Upper lobe of right lung (tissue), 1 donor: ENCODE measurements at regions not wholly inside any gene's neighbourhood (a gene's known extent, or its start where the extent isn't known, plus 50 kb on each side); places are given as distances from the start of the nearest gene placed in this dataset.

Experiments used
- ATAC-seq: fragments of 200-7000 bp; cut with Tn5 transposase; one replicate; pipeline ENCODE4 v1.9.1; 2020; ENCODE audit warnings: mild to moderate bottlenecking, moderate library complexity
- DNase-seq: peaks from one replicate; pipeline ENCODE4 v3.0.0-alpha.2; 2020
- H3K27ac ChIP-seq: fragments of 200-600 bp; one replicate; pipeline ENCODE4 v1.8.0; 2022
- H3K27me3 ChIP-seq: fragments of 200-600 bp; one replicate; pipeline ENCODE4 v1.8.0; 2022; ENCODE audit warnings: mild to moderate bottlenecking
- H3K36me3 ChIP-seq: fragments of 200-600 bp; one replicate; pipeline ENCODE4 v1.8.0; 2022
- H3K4me1 ChIP-seq: fragments of 200-600 bp; one replicate; pipeline ENCODE4 v1.8.0; 2022
- H3K4me3 ChIP-seq: fragments of 200-600 bp; one replicate; pipeline ENCODE4 v1.8.0; 2022; ENCODE audit warnings: mild to moderate bottlenecking
- H3K9me3 ChIP-seq: fragments of 200-600 bp; one replicate; pipeline ENCODE4 v1.8.0; 2022
- intact Hi-C: fragments of 100-400 bp; cut with DNase I; formaldehyde crosslinking; loops from one replicate; pipeline ENCODE4 v1.11.0; 2022
- TF ChIP-seq, protein P1 (sequence below): fragments of 200-600 bp; IDR thresholded peaks from one replicate; pipeline ENCODE4 v1.8.0; 2022; ENCODE audit warnings: antibody characterized with exemption
- donor health status: DM: no; HTN: yes; CAD: no; lungs with severe emphysema.

DNA sequence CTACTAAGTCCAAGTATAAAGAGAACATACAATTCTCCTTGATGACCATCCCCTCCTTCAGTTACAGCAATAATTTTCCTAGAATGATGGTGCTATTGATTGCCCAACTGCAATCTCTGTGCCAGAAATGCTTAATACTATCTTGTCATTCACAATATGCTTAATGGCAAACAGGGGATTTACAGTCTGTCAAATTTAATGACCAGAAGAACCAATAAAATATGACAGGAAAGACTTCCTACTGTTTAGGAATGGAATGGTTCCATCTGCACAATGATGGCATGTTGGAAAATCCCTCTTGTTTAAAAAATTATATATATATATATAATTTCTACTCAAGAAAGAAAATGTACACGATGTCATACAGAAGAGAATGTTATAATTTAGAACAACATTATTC, 623.2 kb downstream of the CCER1 start:
- H3K9me3 ChIP-seq: no peaks in the 10 kb centered on the region
- H3K4me3 ChIP-seq: no peak overlapping the region
- no peak overlapping the region for H3K27ac ChIP-seq
- no peaks in the 10 kb centered on the region for H3K27me3 ChIP-seq
- H3K36me3 ChIP-seq: no peaks in the 10 kb centered on the region
- DNase-seq (no peak), ATAC-seq (no peak)
- TF ChIP-seq, protein P1, sequence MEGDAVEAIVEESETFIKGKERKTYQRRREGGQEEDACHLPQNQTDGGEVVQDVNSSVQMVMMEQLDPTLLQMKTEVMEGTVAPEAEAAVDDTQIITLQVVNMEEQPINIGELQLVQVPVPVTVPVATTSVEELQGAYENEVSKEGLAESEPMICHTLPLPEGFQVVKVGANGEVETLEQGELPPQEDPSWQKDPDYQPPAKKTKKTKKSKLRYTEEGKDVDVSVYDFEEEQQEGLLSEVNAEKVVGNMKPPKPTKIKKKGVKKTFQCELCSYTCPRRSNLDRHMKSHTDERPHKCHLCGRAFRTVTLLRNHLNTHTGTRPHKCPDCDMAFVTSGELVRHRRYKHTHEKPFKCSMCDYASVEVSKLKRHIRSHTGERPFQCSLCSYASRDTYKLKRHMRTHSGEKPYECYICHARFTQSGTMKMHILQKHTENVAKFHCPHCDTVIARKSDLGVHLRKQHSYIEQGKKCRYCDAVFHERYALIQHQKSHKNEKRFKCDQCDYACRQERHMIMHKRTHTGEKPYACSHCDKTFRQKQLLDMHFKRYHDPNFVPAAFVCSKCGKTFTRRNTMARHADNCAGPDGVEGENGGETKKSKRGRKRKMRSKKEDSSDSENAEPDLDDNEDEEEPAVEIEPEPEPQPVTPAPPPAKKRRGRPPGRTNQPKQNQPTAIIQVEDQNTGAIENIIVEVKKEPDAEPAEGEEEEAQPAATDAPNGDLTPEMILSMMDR: no peak
- no peaks in the 10 kb centered on the region for H3K4me1 ChIP-seq
- intact Hi-C loops: no loop called here

GRCh38 chr12:90331262-90331661, 622.6 kb upstream of the ATP2B1 start:
- Histone ChIP-seq H3K36me3 (no peaks in the 10 kb centered on the region), H3K9me3 (no peaks in the 10 kb centered on the region), H3K27ac (no peak overlapping the region), H3K27me3 (no peaks in the 10 kb centered on the region), H3K4me3 (no peak overlapping the region), H3K4me1 (no peaks in the 10 kb centered on the region)
- DNase-seq (no peak), ATAC-seq (no peak)
- intact Hi-C loops: no loop called here
- TF ChIP-seq, protein P1: no peak

DNA sequence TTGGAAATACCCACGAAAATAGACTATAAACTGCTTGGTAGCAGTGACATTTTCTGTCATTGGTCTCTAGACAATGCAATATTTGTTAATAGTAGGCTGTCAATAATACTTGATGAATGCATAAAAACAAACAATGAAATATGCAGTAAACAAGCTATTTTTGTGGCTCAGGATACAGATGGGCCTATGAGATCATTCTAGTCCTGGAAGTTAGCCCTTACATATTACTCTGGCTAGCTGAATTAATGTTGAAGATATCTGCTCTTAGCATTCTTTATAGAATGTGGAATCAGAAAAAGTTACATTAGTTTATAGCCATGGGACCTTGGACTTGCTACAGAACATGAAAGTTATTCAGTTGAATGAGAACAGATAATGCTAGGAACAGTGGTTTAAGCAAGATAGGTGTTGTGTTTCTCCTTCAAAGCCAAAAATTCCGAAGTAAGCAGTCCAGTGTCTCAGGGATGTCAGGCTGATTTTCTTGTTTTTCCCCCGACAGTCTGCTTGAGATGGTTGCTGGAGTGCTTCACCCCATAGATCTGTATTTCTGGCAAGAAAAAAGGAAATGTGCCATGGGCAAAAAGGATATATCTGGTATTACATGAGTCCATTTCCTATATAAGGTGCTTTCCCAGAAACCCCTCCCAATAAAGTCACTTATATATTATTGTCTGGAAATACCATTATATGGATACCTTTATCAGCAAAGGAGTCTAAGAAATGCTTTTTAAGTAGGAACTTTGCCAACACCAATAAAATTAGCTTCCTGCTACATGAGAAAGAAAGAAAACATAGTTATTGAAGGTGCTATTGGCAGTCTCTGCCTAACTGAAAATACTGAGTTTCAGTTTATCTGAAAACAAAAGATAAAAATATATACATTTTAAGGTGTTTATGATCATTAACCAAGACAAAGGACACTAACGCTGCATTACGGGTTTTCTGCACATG, 619.4 kb upstream of the ATP2B1 start:
- ATAC-seq (no peak), DNase-seq (no peak)
- Histone ChIP-seq H3K27ac (no peak overlapping the region), H3K36me3 (no peaks in the 10 kb centered on the region), H3K27me3 (no peaks in the 10 kb centered on the region), H3K4me3 (no peak overlapping the region), H3K9me3 (no peaks in the 10 kb centered on the region), H3K4me1 (no peaks in the 10 kb centered on the region)
- intact Hi-C loops: no loop called here
- TF ChIP-seq, protein P1: no peak

DNA sequence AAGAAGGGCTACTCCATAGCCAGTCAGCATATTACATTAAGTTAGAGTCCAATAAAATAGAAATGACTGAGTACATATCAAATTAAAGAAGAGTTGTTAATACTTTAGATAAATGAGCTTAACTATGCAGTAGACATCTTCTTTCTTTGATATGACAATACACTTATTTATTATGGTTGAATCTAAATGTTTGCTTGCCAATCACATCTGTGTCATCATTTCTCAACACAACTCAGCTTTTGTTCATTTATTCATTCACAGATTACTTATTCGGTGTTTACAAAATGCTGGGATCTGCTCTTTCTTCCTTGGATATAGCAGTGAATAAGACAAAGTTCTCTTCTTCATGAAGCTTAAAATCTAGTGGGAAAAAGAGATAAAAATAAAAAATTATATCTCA, 614.6 kb upstream of the ATP2B1 start:
- Histone ChIP-seq H3K9me3 (no peaks in the 10 kb centered on the region), H3K36me3 (no peaks in the 10 kb centered on the region), H3K4me1 (no peaks in the 10 kb centered on the region), H3K27ac (no peak overlapping the region), H3K27me3 (no peaks in the 10 kb centered on the region), H3K4me3 (no peak overlapping the region)
- intact Hi-C loops: no loop called here
- DNase-seq (no peak), ATAC-seq (no peak)
- TF ChIP-seq, protein P1: no peak

DNA sequence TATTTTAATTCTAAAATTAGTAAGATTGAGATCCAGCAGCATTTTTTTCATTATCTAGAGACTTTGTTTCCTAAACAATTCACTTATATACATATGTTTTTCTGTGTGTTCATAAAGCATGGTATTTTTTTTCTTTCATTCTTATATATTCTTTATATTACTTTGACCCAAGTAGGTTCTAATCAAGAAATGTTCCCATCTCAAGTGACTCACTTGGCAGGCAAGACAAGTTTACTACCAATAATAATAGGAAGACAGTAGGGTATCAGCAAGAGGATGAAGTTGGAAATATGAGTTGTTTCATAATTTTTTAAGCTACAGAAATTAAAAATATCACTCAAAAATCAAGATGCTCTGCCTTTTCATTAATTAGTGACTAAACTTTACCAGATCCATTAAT, 613.4 kb upstream of the ATP2B1 start:
- H3K4me3 ChIP-seq: no peak overlapping the region
- H3K36me3 ChIP-seq: no peaks in the 10 kb centered on the region
- H3K27ac ChIP-seq: no peak overlapping the region
- H3K4me1 ChIP-seq: no peaks in the 10 kb centered on the region
- no peaks in the 10 kb centered on the region for H3K9me3 ChIP-seq
- DNase-seq: no peak
- TF ChIP-seq, protein P1: no peak
- H3K27me3 ChIP-seq: no peaks in the 10 kb centered on the region
- ATAC-seq: no peak
- intact Hi-C loops: no loop called here
